ENCODE measurements at regions not wholly inside any gene's neighbourhood (a gene's known extent, or its start where the extent isn't known, plus 50 kb on each side); places are given as distances from the start of the nearest gene placed in this dataset.

- Histone ChIP-seq H3K4me1 (no peaks in the 10 kb centered on the region), H3K27ac (no peak overlapping the region), H3K9me3 (peaks cover 0 to 13% (median 0%) of the 10 kb centered on the region in 3 donors), H3K4me3 (no peak overlapping the region), H3K27me3 (no peaks in the 10 kb centered on the region), H3K36me3 (no peaks in the 10 kb centered on the region)
- 63 to 94% methylated on average over 2 of the region's 9 CpGs for WGBS, 2 donors (ENCODE audit: low coverage in 1 of 2)
- no peak for ATAC-seq
- no peak for TF ChIP-seq EP300 (IDR thresholded peaks at IDR 0.05)
- TF ChIP-seq POLR2A (IDR thresholded peaks at IDR 0.05), result no peak
- TF ChIP-seq CTCF (IDR thresholded peaks at IDR 0.05), result no peak
- no peak for TF ChIP-seq POLR2AphosphoS5 (IDR thresholded peaks at IDR 0.05)
These were observed 96.0 kb downstream of the ABHD5 start for GRCh38 chr3:43786526-43787305.

GRCh38 chr3:43787330-43787729 is 96.6 kb downstream of the ABHD5 start:
- ATAC-seq, result no peak
- H3K27ac ChIP-seq, result no peak overlapping the region
- H3K36me3 ChIP-seq, result no peaks in the 10 kb centered on the region
- peaks cover 0 to 13% (median 0%) of the 10 kb centered on the region in 3 donors for H3K9me3 ChIP-seq
- no peaks in the 10 kb centered on the region for H3K27me3 ChIP-seq
- no peaks in the 10 kb centered on the region for H3K4me1 ChIP-seq
- TF ChIP-seq CTCF (IDR thresholded peaks at IDR 0.05) (no peak), POLR2A (IDR thresholded peaks at IDR 0.05) (no peak), POLR2AphosphoS5 (IDR thresholded peaks at IDR 0.05) (no peak)
- WGBS, 2 donors (ENCODE audit: low coverage in 1 of 2), result 60% methylated on average over 3 of the region's 3 CpGs; no CpG with 5 or more reads in 1 of the 2 donors
- H3K4me3 ChIP-seq, result no peak overlapping the region

GRCh38 chr3:43789028-43789427 is 98.3 kb downstream of the ABHD5 start:
- no peaks in the 10 kb centered on the region for H3K27me3 ChIP-seq
- no peak overlapping the region for H3K27ac ChIP-seq
- ATAC-seq, result no peak
- TF ChIP-seq POLR2AphosphoS5 (IDR thresholded peaks at IDR 0.05), result no peak
- TF ChIP-seq CTCF (IDR thresholded peaks at IDR 0.05), result no peak
- no peak for TF ChIP-seq POLR2A (IDR thresholded peaks at IDR 0.05)
- no peak for TF ChIP-seq EP300 (IDR thresholded peaks at IDR 0.05)
- no peaks in the 10 kb centered on the region for H3K36me3 ChIP-seq
- H3K4me3 ChIP-seq, result no peak overlapping the region
- 67 to 86% methylated on average over 1 of the region's 1 CpG for WGBS, 2 donors (ENCODE audit: low coverage in 1 of 2)
- no peaks in the 10 kb centered on the region for H3K4me1 ChIP-seq
- peaks cover 0 to 13% (median 0%) of the 10 kb centered on the region in 3 donors for H3K9me3 ChIP-seq

GRCh38 chr3:43790060-43790459 is 99.3 kb downstream of the ABHD5 start:
- ATAC-seq, result no peak
- WGBS, 2 donors (ENCODE audit: low coverage in 1 of 2), result 59 to 67% methylated on average over 3 to 4 of the region's 5 CpGs

More at GRCh38 chr3:43790060-43790459, 99.3 kb downstream of the ABHD5 start:
- Histone ChIP-seq H3K4me1 (no peaks in the 10 kb centered on the region), H3K27ac (no peak overlapping the region), H3K27me3 (no peaks in the 10 kb centered on the region), H3K4me3 (no peak overlapping the region), H3K36me3 (no peaks in the 10 kb centered on the region), H3K9me3 (peaks cover 0 to 3% (median 0%) of the 10 kb centered on the region in 3 donors)
- no peak for TF ChIP-seq POLR2A (IDR thresholded peaks at IDR 0.05)
- TF ChIP-seq CTCF (IDR thresholded peaks at IDR 0.05), result no peak
- no peak for TF ChIP-seq EP300 (IDR thresholded peaks at IDR 0.05)
- TF ChIP-seq POLR2AphosphoS5 (IDR thresholded peaks at IDR 0.05), result no peak

Data from gastroesophageal sphincter (tissue), 4 donors.